ENCODE measurements at regions not wholly inside any gene's neighbourhood (a gene's known extent, or its start where the extent isn't known, plus 50 kb on each side); places are given as distances from the start of the nearest gene placed in this dataset.
"Not testable (repeated sequence)": the region's sequence is repeated elsewhere in the genome, so short reads cannot be mapped to it uniquely, and the experiment has no call there.

DNA sequence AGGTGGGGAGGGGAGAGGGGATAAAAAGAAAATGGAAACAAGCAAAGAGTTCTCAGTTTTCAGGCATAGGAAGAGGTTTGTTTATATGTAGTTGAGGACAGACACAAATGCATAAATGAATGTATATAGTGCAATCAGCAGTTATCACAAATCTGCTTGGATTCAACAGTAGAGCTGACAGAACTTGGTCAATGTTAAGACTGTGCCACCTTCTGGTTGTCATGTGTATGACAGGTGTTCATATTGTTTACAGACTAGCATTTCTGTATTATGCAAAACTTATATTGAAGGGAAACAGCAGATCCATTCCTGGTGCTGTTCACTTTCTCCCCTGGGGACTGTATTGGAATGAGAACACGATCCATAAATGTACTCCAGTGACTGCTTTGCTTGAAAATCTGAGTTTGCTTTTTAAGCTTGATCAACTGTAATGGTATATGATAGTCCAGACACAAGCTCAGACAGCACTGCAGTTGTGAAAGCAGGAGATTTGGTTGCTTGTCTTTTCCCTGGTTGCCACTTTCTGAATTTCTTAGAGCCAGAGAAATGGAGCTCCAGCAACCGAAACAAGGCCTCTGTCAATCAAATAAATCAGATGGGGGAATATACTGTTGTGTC is 319.5 kb upstream of the OBI1 start:
- DNase-seq: peak; percentile 55

DNA sequence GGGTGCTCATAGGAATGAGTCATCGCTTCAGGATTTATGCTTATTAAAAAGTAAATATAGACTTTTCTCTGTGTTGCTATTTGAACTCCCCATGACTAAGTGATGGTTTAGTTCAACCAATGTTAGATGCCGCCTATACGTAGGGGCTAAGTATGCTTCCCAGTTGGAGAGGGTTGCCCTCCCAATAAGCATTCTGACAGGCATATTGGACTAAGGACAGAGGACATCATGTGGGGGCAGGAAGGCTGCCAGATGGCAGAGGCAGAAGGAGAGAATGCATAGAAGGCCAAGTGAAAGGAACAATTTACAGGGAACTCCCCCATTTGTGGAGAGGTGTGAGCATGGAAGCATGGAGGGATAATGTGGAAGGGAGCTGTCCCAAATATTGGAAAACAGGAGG is 318.4 kb upstream of the OBI1 start:
- no peak for DNase-seq

GRCh38 chr13:78976696-78977095 is 317.7 kb upstream of the OBI1 start:
- DNase-seq: peak; percentile 31

- DNase-seq: no peak
Measured at GRCh38 chr13:78972561-78972960, 313.6 kb upstream of the OBI1 start.

GRCh38 chr13:78971355-78972025 is 312.5 kb upstream of the OBI1 start:
- no peak for DNase-seq

- DNase-seq: no peak
Measured at GRCh38 chr13:78960881-78961280, 301.9 kb upstream of the OBI1 start.

GRCh38 chr13:78958006-78958405 is 299.1 kb upstream of the OBI1 start:
- DNase-seq: no peak

DNA sequence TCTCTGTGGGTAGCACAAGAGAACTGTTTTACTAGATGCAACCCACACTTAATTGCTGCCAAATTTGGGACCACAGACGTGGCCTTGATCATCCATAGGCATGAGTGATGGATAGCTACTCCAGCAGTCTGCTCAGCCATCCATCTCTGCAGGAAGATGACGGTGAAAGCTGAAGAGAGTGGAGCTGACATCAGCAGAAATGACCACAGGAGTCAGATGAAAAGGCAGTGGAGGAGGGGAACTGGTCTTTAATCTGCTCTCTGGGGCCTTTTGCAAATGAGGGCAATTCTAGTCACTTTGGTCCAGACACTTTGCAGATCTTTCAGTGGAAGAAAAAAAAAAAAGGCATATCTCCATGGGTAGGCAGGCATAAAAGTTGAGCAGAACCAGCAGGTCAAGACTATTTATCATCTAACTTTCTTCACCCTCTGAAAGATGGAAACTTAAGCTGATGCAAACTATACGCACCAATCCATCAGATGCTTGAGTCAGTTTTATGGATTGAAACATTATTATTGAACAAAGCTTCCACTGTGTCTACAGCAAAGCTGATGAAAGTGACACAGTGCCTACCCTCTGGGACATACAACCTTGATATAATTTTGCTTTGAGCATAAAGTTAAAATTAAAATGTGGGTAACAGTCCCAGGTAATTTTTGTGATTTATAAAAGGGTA is 281.6 kb upstream of the OBI1 start:
- no peak for DNase-seq

DNA sequence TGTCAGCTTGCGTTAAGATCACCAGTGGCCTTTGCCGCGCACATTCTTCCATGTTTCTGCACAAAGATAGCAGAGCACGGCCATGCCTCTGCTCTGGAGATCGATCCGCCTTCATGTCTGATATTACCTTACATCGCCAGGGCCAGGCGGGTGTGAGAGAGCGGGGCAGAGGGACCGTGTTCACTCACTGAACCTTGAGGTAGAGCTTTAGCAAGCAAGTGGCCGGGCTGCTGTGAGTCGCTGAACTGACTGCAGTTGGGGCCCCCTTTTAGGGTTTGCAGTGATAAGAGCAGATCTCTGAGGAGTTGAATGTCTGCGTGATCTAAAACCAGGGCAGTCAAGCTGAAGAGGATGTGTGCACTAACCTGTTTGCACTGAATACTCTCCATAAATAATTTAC is 275.4 kb upstream of the OBI1 start:
- DNase-seq: no peak

GRCh38 chr13:78915015-78915414 is 256.1 kb upstream of the OBI1 start:
- peak; percentile 12 for DNase-seq

- DNase-seq: no peak
Measured at GRCh38 chr13:78913656-78914055, 254.7 kb upstream of the OBI1 start.

DNA sequence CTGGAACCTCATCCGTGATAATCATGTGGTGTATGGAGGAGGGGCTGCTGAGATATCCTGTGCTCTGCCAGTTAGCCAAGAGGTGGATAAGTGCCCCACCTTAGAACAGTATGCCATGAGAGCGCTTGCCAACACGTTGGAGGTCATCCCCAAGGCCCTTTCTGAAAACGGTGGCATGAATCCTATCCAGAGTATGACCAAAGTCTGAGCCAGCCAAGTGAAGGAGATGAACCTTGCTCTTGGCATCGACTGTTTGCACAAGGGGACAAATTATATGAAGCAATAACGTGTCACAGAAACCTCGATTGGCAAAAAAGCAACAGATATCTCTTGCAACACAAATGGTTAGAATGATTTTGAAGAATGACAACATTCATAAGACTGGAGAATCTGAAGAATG is 251.2 kb upstream of the OBI1 start:
- no peak for DNase-seq

DNA sequence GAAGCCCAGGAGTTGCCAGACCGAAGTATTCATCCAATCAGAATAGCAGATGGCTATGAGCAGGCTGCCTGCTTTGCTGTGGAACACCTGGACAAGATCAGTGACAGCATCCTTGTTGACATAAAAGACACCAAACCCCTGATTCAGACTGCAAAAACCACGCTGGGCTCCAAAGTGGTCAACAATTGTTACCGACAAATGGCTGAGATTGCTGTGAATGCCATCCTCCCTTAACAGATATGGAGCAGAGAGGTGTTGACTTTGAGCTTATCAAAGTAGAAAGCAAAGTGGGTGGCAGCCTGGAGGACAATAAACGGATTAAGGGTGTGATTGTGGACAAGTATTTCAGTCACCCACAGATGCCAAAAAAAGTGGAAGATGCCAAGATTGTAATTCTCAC is 250.3 kb upstream of the OBI1 start:
- DNase-seq: no peak

DNA sequence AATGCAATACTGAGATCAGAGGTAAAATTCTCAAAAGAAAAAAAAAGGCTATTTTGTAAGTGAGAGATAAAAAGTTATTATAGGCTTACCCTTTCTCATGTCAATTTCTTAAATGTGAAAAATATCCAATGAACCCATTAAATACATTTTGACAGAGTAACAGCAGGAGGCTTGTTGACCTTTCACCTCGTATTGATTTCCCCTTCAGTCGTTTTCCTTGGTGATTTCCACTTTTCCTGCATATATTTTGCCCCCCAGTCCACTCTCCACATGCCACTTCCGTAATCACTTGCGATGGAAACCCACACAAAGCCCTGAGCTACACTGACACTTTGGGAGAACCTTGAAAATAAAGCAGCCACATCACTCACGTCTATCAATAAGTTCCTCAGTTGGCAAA is 248.1 kb upstream of the OBI1 start:
- no peak for DNase-seq

- no peak for DNase-seq
Measured at GRCh38 chr13:78897200-78897599, 238.2 kb upstream of the OBI1 start.

DNA sequence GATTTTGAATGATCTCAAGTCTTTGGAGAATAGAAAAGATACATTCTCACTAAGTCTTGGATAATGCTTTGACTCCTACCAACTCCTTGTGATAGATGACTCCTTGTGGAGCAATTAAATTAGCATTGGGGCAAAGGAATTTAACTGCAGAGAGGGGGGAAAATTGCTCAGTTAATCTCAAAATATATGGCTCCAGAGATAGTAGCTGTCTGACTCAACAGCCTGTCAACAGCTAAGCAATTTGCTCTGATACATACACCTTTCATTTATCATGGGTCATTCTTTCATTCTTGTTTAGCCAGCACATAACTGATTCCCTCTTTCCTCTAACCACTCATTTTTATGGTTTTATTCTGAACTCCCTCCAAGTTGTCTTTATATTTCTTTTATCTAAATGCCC is 225.6 kb upstream of the OBI1 start:
- DNase-seq: no peak

GRCh38 chr13:78881751-78882150 is 222.8 kb upstream of the OBI1 start:
- DNase-seq: peak; percentile 63

DNA sequence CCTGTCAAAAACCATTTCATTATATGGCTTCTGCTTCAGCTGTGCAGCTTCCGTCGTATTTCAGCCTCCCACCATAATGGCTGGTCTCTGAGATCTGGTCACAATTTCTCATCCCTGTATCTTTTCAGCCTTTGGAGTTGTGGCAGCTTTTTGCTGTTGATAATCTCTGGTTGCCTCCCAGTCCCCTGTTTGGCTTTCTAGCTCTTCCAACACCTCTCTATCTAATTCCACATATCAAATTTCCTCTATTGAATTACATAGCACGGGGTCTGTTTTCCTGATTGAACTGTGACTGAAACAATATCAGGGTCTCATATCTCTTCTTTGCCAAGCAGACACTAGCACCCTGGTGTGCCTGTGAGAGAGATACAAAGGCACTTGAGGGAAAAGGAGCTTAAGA is 222.1 kb upstream of the OBI1 start:
- peak; percentile 52 for DNase-seq

- DNase-seq: no peak
Measured at GRCh38 chr13:78876915-78877549, 218.1 kb upstream of the OBI1 start.

DNA sequence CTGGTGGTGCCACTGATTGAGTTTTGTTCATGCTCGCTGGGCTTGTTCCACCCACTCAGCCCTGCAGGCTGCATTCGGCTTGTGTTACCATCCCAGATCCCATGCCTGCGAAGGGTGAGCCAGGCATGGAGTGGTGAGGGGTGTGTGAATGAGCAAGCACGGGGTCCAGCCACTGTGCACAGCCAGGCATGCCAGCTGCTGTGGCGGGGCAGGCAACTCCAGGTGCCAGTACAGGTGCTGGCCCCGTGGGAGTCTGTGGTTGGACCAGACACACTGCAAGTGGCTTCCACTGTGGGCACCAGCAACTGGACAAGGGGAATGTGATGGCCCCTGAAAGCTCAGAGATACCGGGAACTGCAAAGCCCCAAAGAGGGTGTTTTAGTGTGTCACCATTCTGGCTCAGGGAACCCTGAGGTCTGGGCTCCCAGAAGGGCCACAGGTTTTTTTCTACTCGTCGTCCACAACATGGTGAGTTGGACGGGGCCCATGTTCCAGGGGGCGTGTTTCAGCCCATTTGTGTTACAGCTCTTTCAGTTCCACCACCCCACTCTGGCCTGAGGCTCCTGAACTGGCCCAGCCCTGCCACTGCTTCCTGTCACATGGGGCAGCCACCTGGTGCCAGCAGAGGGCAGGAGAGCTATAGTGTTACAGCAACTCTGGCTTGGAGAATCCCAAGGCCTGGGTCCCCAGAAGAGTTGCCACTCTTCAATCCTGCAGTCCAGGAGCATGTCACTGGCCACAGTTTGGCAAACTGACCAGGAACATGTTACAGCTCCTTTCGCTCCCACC is 217.0 kb upstream of the OBI1 start:
- no peak for DNase-seq

- DNase-seq: no peak
Measured at GRCh38 chr13:78868991-78869390, 210.0 kb upstream of the OBI1 start.

DNA sequence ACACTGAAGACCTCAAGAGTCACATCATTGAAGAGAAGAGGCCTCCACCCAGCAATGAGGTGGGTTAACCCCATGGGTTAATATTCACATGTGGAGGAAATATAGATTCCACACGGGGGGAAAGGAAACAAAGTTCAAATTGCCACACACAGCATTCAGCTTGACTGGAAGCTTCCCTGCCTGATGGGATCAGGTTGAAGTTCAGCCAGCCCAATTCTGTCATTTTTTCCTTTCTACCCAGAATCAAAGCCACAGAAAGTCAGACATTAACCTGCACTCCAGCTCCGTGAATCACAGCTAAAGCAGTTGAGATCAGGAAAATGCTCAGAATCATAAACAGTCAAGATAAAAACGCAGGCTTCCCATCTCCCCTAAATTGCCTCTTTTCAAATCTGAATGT is 208.7 kb upstream of the OBI1 start:
- DNase-seq: no peak

DNA sequence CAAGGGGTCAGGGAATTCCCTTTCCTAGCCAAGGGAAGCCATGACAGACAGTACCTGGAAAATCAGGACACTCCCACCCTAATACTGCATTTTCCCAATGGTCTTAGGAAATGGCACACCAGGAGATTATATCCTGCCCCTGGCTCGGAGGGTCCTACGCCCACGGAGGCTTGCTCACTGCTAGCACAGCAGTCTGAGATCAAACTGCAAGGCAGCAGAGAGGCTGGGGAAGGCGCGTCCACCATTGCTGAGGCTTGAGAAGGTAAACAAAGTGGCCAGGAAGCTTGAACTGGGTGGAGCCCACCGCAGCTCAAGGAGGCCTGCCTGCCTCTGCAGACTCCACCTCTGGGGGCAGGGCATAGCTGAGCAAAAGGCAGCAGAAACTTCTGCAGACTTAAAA is 207.1 kb upstream of the OBI1 start:
- not testable (repeated sequence) for DNase-seq
